GM18907 (cell line): ENCODE measurements at regions not wholly inside any gene's neighbourhood (a gene's known extent, or its start where the extent isn't known, plus 50 kb on each side); places are given as distances from the start of the nearest gene placed in this dataset.
A peak's percentile ranks its signal among the peaks of the same experiment; 100 is the strongest.
"Not testable (repeated sequence)": the region's sequence is repeated elsewhere in the genome, so short reads cannot be mapped to it uniquely, and the experiment has no call there.

Experiments used
- ATAC-seq: cut with Tn5 transposase; IDR thresholded peaks from one replicate; pipeline ENCODE4 v1.9.1; 2021; ENCODE audit warnings: mild to moderate bottlenecking, moderate library complexity; ENCODE audit not compliant: unreplicated experiment

DNA sequence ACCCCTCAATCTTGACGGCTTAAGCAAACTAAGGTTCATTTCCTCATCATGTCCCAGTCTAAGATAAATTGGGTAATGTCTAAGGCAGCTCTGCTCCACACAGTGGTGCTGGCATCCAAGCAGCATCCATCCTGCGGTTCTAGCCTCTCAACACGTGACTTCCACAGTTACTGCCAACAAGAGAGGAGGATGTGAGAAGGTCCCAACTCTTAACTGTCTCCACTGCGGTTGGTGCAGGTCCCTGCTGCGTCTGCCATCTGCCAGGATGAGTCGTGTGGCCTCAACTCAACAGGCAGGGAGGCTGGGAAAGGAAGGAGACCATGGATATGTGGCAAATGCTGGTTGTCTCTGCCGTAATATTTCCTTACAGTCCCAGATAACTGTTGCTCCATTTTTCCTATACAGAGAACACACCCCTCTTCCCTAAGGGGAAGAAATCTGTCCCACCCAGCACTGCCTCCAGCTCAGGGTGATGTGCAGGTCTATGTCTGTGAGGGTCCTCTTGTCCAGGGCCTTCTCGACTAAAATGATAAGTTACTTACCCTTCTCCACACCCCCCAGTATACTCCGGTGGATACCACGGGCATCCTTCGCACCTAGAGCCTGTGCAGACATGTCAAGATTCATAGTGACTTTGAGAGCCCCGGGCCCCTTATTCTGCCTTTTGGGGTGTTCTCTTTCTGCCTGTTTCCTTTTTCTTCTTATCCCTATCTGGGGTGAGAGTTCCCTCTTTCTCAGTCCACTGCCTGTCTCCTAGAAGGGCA, 64.7 kb downstream of the KCNJ18 start:
- no peak for ATAC-seq

DNA sequence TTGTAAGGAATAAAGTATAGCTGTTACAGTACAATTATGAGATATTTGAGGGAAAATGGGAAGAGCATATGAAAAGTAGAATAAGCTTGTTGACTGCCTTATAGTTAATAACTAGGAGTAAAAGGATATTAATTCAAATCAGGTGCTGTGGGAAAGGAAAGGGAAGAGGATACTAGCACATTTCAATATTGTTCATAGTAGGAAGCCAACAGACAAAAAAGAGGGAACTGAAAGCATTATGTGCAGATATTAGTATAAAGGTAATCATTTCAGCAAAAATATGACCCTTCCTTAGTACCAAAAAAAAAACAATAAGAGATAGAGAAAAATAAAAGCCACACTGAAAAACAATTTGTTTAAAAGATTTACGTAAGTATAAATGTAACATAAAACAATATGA, 67.3 kb downstream of the KCNJ18 start:
- ATAC-seq, result not testable (repeated sequence)

DNA sequence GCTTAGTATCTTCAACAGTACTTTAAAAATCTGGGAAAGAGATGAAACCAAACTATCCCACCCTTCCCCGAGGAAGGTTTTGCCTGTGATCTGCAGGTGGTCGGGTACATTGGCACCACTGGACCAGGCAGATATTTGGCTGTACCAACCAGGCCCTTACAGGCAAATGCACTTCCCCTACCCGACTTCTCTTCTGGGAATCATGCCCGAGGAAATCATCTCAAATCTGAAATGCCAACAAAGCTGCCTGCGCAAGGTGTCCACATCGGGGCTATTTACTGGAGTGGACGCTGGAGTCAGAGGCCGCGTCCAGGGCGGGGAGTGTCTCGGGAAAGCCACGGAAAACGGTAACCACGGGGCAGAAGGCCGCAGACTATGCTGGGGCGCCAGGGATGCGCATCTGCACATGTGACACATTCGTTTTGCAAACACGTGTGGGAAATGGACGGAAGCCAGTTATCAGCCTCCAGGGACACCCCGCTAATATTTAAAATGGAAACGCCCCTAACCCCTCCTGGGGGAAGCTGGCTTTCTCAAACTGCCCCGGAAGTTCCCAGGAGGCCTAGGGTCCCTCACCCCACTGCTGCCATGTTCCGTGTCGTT, 71.5 kb downstream of the KCNJ18 start:
- not testable (repeated sequence) for ATAC-seq

DNA sequence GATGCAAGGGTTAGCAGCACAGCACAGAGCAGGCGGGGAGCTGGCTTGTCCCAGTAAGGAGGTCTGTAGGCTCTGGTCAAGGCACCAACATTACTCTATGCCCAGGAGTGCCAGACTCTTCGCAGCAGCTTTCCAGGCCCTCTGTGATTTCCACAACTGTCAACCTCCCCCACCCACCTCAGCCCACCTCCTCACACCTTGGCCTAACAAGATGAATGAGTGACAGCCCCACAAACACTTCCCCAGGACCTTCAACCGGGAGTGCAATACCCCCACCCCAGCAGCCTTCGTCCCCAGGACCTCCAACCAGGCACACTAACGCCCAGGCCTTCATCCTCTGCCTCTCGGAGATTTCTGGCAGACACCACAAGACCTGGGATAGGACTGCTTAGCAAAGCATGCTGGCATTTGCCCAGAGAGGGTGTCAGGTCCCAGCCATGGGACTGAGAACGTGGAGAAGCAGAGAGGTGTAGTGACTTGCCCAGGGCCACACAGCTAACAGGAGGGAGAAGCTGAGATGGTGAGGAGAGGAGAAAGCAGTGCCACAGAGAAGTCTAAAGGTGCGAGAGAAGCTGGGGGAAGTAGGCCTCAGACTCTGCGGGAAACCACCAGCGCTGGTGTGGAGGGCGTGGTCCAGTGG, 73.4 kb downstream of the KCNJ18 start:
- not testable (repeated sequence) for ATAC-seq

DNA sequence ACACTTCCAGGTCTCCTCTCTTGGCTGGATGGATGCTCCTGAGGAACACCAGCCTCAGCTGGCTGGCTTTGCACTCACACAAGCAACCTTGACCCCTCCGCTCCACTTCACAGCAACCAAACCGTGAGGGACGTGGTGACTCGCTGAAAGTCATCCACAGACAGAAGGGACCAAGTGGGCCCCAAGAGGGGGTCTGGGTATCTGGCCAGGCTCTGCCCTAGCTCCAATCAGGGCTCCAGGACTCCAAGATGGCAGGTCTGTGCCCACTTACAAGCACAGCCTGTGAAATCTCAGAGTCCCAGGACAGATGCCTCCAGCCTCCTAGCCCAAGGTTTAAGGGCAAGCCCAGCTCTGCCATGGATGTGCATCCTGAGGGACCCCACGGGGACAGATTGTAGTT, 74.2 kb downstream of the KCNJ18 start:
- not testable (repeated sequence) for ATAC-seq

DNA sequence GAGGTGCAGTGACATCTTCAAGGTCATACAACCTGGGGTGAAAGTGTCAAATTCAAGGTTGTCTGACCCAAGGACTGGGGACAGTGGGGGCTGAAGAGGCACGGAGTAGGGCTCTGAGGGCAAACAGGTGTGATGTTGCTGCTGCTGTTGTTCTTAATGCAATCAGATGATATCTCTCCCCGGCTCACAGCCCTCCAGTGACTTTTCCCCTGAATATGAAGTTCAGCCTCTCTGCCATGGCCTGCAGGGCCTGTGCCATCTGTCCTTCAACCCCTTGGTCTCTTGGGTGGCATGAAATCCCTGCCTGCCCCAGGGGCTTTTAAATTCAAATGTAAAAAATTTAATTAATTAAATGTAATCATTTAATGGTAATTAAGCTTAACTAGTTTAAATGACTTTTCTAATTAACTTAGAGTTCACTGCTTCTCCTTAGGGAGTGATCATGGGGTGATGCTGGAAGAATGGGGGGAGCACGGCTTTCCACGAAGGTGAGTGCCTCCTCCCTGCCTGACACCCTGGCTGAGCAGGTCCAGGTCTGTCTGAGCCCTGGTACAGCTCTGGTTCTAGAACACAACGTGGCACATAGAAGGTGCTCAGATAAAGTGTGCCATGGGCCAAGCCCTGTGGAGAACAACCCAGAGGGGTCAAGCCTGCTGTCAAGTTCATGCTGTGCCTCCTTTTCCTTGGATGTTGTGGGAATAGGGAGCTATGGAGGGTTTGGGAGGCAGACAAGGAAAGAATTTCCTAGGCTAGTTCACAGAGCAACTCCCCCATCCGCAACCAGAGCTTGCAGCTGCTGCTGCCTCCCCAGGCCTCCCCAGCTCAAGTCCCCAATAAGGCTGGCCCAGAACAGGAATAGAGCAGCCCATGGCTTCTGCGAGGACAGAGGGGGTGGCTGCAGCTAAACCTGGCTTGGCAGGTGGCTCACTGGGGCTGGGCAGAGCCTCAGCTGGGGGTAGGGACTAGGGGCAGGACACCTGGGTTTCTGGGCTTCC, 75.1 kb downstream of the KCNJ18 start:
- ATAC-seq, result not testable (repeated sequence)

DNA sequence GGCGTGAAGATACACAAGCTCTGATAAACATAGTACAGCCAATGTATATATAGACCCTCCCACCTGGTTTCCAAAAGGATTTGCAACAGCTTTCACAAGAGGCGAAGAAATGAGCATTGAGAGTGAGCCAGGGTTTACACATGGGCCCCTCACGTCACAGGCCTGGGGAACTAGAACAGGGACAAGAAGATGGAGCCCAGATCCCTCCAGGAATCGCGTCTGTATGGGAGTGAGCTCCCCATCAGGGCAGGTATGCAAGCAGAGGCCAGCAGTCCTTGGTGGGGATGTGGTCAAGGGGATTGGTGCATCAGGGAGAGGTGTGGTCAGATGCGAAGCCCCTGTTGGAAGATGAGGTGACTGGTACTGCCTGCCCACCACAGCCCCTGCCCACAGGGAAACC, 75.9 kb downstream of the KCNJ18 start:
- ATAC-seq, result not testable (repeated sequence)

DNA sequence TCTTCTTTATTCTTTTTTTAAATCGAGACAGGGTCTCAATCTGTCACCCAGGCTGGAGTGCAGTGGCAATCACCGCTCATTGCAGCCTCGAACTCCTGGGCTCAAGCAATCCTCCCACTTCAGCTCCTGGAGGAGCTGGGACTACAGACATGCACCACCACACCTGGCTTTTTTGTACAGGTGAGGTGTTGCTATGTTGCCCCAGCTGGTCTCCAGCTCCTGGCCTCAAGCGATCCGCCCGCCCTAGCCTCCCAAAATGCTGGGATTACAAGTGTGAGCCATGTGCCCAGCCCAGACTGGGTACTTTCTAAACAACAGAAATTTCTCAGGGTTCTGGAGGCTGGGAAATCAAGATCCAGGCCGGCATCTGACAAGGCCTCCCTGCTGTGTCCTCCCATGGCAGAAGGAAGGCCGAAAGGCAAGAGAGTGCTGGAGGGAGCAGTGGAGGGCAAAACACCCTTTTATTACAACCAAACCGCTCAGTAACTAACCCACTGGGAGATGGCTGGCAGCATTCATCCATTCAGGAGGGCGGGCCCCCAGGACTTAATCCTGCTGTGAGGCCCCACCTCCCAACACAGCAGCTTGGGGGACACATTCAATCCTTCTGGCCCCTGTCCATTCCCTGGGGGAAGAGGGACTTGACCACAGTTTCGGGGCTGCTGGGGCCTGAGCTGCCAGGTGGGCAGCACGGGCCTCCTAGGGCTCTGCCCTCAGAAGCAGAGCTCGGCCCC, 76.6 kb downstream of the KCNJ18 start:
- ATAC-seq, result not testable (repeated sequence)

DNA sequence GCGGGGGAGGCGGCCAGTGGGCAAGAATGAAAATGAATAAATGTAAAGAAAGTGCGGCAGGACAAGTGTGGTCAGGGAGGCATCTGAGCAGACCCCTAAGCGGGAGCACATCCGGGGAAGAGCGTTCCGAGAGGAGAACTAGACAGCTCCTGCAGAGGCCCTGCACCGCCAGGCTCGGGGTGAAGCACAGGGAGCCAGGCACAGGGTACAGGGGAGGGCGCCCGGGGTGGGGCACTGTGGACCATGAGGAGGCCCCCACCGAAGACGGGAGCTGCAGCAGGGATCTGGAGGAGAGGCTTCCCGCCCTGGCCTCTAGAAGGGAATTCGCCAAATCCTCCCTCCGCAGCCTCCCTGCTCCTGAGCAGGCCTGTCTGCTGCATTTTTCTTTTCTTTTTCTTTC, 77.5 kb downstream of the KCNJ18 start:
- not testable (repeated sequence) for ATAC-seq

DNA sequence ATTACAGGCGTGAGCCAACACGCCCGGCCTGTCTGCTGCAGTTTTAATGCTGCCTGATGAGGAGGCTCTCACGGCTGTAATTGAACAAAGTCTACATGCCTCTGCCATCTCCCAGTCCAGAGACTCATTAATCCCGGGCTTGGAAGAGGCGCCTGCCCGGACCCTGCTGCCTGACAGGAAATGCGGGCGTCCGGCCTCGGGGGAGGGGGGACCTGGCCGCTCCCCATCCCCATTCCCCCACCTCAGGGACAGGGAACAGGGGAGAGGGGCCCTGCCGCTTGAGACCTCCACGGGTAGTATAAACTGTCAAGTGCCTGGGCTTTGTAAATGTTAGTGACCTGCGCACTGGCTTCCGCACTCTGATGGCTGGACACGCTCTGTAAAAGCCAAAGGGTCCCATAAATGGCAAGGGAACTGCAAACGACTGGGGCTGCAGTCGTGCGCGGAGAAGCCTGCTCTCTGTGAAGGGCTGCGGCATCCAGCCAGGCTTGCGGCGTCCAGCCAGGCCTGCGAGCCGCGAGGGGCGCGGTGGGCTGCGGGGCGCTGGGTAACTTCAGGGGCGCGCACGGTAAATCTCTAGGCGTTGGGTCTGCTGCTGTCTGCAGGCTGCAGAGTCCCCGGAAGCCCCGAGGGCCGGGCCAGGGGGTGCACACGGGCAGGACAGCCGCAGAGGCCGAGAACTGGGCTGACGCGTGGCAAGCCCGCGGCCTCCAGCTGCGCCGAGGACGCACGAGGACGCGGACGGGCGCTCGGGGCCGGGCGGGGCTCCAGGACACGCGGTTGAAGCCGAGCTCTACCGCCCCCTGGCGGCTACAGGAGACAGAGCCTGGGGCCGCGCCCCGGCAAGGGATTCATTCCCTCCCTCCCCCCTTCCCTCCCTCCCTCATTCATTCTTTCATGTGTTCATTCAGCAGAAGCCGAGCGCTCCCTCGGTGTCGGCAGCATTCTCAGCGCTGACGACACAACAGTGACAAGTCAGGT, 78.4 kb downstream of the KCNJ18 start:
- peak; percentile 63 for ATAC-seq

DNA sequence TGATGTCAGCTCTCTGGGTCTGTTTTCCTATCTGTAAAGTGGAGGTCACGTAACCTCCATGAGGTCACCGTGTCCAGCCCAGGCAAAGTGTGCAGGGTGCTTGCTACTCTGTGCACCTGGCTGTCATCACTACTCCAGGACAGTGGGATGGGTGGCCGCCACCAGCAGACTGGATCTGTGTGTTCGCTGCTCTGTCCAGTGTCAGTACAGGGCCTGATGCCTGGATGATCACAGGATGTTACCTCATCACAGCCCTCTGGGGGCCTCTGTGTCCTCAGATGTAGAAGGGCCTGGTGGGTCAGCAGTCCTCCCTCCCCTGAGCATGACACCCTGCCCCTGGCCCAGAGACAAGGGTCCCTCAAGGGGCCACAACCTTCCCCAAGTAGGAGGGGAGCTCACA, 80.0 kb downstream of the KCNJ18 start:
- ATAC-seq, result no peak

DNA sequence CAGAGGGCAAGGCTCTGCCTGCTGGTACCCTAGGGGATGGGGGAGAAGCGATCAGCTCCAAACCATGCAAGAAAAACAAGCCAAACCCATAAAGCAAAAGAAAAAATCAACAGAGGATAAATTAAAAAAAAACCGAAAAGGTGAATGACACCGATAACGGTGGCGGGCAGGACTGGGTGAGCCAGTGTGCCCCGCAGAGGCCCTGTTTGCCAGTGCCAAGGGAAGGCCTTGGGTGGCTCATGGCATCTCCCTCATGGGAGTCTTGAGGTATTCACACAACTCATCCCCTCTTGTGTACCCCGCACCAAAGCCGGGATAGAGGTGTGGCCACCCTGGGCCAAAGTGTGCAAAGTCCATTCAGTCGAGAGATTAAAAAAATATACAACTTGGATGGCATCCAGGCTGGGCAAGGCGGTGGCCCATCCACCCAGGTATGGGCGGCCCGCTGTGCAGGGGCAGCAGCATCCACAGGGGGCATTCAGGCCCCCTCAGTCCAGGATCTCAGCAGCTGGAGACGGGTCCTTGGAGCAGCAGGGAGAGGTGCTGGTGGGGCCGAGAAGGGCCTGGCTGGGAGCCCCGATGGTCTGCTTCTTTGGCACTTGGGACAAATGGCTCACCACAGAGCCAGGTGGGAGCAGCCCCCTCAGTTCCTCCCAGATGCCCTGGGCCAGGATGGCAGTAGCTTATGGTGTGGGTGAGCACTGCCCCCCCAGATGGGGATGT, 80.8 kb downstream of the KCNJ18 start:
- not testable (repeated sequence) for ATAC-seq

DNA sequence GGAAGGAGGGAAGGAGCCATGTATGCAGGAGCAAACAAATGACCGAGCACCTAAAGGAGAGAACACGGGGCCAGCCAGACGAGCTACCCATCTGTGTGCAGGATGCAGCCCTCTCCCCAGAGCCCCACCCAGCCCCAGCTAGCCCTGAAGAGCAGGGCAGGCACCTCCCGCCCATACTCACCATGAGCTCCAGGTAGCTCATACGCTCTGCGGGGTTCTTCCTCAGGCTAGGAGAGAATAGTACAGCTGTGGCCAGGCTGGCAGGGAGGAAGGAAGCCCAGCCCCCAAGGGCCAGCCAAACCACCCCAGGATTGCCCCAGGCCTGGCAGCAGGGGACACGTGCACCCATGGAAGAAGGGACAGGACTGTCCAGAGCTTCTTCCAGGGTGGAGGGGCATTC, 81.9 kb downstream of the KCNJ18 start:
- no peak for ATAC-seq

DNA sequence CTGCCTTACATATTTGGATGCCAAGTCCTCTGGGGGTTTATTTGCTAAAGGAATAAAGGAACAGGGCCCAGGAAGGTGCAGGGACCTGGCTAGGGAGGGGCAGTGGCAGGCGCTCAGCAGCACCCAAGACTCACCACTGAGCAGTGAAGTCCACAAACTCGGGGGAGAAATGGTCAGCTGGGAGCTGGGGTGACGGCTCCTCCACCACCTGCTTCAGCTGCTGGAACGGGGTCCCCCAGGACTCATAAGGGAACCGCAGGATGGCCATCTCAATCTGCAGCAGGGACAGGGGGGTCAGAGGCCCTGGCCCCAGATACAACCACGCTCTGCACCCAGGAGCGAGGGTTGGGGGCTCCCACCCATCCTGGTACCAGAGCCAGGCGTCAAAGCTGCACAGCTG, 83.2 kb downstream of the KCNJ18 start:
- ATAC-seq, result not testable (repeated sequence)

DNA sequence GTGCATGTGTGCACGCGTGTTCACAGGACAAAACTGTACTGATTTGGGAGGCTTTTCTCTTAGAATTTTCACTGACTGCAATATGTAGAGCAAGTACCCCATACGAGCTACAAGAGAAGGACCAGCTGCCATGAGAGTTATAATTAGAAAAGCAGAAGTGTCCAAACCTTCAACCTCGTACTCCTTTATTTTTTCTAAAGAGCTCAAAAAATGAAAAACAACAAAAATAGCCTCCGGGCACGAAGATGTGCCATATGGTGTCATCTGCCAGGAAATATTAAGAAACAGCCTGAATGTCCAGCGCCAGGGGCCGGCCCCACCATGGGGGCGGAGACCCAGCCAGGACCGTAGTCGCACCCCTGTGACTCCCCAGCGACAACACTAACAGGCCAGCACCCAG, 84.6 kb downstream of the KCNJ18 start:
- not testable (repeated sequence) for ATAC-seq

DNA sequence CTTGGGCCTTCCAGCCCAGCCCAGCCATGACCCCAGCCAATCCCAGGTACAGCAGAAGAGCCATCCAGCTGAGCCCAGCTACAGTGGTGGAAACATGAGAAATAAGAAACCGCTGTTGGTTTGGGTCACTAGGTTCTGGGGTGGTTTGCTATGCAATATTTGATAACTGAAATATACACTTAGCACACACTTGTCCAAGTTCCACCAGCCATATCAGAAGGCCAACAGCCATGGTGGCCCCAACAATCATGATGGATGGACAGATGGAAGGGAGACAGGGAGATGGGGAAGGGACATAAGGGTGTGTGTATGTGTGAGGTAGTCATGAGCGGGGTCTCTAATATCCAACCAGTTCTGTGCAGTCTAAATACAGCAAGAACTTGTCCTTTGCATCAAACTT, 86.5 kb downstream of the KCNJ18 start:
- not testable (repeated sequence) for ATAC-seq

DNA sequence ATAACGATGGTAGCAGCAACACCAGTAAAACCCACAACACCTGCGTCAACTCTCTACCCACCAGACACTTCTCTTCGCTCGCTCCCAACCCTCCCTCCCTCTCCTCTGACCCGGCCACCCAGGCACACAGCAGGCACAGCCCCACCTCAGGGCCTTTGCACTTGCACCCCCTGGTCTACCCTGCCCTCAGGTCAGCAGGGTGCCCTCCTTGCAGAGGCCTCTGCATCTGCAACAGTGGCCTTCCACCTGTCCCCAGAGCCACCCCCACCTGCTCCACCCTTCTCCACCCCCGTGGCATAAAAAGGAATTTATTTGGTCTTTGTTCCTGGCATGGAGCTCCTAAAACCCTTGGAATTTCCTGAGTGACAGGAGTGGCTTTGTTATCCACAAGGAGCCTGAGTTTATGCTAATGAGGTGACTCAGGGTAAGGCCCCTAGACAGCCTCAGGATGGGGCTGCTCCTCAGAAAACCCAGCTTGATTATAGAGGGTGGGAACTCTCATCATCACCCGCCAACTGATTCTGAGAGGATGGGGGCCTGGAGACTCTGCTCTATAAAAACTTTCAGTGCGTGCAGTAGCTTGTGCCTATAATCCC, 88.1 kb downstream of the KCNJ18 start:
- ATAC-seq, result not testable (repeated sequence)
